Inflammatory macrophage treated with lipopolysaccharide for 4 hours (primary cell): ENCODE measurements at regions not wholly inside any gene's neighbourhood (a gene's known extent, or its start where the extent isn't known, plus 50 kb on each side); places are given as distances from the start of the nearest gene placed in this dataset.

Experiments used
- DNase-seq: peaks from one replicate; pipeline ENCODE4 v3.0.0-alpha.2; 2020

DNA sequence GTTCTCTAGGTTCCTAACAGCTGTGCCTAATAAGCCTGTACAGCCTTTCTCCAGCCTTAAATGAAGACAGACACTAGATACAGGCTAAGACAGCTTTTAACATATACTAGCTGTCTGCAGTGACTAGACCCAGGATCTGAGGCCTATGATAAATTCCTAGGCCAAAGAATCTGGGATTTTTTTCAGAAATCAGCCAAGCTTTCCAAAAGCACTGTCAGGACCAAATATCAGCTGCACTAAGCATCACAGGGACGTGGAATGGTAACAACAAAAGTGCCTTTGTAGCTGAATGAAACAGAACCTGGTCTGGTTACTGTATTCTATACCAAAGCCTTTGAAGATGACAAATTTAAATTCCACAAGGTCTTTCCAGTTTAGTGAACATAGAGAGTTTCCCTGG is 77.9 kb upstream of the DOCK9 start:
- no peak for DNase-seq

DNA sequence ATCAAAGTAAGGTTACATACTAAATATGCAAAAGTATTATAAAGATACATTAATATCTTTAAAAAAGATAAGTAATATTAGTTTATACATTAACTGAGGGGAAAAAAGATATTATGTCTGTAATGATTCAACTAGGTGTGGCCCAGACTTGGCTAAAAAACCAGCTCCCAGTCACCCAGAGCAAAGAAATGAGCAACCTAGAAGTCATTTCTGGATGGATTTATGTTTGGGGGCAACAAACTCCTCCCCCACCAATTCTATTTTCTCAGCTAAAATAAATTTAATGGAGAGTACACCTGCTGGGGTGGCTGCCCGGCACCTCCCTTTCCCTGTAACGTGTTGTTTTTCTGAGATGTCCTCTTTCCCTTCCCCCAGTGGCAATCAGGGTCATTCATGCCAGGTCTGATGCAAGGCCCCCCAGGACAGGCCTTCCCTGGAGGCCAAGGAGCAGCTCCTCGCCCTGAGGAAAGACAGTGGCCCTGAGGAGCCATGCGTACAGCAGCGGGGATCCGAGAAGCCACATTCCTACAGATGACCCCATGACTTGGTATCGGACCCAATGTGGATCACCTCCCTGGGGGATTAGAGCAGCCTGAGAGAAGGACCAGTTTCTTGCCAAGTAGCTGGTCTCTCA is 78.6 kb upstream of the DOCK9 start:
- no peak for DNase-seq

DNA sequence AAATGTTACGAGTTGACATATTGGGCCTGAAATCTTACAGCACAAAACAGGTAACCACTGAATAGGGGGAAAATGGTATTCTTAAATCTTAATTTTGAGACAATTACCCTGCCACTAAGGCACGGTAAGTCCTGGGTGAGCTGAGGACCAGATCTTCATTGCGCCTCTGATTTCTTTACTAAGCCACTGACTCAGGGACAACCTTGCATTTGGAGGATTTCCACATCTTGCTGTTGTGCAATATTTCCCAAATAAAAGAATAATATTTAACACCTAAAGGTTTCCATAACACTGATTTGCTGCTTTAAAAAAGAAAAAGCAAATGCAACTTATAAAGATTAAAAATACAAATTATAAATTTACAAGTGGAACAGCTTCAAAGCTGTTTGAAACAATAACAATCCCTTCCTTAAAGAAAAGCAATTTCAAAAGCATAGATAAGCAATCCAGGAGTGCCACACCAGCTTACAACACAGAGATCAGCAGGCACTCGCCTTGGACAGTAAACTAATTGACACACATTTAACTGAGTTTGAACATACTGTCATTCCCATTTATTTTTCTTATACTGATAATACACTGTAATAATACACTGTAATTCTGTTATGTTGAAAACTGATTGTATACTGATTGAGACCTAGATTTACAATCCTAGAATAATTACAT is 79.6 kb upstream of the DOCK9 start:
- no peak for DNase-seq

DNA sequence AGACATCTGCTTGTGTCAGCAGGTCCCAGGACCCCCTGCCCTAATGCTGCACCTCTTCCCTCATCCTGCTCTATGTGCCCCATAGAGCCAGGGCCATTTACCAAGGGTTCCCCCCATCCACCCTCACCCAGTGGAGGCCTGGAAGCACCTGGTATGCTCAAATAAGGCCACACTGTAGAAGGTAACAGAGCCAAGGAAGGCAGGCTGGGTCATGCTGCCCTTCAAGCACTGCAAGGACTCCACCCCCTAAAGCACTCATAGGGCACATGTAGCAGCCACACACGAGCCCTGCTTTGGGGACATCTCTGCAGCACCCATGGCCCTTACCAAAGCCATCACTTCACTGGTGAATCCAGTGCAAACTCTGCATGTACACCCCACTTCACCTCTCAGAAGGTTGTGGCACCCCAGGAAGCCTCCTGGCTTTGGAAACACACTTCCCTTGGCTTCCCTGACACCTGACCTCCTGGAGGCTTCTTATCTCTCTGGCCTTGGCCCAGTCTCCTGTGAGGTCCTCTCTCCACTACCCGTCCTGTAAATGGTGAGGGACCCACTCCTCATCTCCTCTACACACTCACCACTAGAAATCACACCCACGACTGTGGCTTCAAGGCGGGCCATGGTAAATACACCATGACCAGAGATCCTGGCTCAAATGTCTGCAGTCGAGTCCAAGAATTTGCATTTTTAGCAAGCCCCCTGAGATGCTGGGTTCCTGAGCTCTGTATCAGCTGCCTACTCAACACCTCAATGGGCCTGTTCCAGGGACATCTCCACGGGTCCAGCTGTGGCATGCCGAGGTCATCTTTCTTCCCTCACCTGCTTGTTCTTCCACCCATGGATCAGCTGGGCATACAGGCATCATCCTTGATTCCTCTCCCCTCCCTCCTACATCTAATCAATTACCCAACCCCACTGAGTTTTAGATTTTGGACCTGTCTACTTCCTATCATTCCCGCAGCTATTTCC is 80.9 kb upstream of the DOCK9 start:
- no peak for DNase-seq

DNA sequence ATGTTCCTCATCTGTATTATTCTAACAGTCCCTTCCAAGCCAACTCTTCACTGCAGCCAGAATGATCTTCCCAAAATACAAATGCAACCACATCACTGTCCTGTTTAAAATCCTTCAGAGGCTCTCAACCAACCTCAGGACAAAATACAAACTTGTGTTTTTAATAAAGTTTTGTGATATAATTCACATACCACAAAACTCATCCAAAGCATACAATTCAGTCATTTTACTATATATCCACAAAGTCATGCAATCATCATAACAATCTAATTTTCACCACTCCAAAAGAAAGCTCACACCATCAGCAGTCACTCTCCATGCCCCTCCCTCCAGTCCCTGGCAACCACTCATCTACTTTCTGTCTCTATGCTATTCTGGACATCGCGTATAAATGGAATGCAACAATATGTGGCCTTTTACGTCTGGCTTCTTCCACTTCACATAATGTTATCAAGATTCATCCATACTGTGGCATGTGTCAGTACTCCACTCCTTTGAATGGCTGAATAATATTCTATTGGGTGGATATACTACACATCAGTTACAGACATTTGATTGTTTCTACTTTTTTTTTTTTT is 81.7 kb upstream of the DOCK9 start:
- DNase-seq, result no peak

DNA sequence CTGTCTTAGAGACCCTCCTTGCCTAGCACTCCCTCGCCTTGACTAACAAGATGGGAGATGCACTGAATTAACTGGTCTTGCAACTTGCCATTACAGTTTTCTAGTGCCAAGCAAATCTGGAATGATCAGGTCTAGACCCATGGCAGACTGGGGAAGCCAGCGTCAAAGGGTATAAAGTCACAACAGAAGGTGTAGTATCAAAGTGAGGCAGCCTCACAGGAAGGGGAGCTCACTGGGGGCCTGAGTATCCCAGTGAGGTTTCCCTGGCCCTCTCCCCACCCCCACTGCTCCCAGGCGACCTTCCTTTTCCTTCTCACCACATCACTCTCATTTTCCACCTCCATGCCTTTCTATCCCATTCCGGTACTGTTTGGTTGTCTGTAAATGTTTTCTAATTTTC is 83.5 kb upstream of the DOCK9 start:
- no peak for DNase-seq

DNA sequence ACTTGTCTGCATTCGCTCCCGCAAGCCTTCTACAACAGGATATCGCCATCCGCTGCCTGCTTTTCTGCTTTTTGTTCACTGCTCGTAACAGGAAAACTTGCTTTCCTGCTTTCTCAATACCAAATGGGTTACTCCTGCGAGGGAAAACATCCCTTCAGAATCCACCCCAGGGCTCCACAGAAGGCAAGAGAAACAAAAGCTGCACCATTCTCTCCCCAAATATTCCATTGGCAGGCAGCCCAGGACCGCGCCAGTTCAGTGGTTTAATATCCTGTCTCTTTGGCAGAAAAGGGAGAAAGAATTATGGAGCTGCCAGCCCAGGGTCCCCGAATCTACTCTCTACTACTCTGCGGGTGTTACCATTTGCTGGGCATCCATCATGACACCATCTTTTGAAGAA is 84.7 kb upstream of the DOCK9 start:
- no peak for DNase-seq

DNA sequence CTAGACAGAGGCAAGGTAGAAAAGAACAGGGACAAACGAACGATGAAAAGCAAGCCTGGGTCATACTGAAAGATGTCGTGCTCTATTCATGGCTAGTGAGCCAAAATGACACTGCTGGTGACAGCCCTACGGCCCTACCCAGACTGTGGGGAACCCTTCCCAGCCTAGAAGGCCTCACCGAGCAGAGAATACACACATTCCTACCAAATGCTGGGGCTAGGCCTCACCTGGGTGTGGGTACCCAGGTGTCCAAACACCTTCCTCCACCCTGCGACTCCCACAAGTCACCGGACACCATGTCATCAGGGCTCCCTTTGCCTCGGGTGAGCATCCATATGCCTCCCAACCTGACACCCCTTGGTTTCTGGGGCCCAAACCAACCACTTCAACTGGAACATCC is 85.3 kb upstream of the DOCK9 start:
- DNase-seq, result no peak

DNA sequence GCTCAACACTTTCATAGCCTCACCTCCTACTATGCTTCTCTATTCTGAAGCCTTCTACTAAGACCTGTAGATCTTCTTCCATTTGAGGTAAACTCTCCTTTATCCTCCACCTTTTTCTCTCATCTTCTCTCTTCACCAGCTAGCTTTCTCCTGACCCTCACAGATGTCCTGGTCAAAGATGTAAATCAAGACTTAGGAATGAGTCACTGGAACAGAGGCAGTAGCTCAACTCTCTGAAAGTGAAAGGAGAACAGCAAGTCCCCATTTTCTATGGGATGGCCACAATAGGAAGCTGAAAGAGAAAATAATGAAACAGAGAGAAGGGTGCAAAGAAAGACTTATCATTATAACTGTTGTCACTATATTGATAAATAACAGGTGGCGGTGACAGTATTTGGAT is 86.1 kb upstream of the DOCK9 start:
- DNase-seq, result peak; percentile 63

DNA sequence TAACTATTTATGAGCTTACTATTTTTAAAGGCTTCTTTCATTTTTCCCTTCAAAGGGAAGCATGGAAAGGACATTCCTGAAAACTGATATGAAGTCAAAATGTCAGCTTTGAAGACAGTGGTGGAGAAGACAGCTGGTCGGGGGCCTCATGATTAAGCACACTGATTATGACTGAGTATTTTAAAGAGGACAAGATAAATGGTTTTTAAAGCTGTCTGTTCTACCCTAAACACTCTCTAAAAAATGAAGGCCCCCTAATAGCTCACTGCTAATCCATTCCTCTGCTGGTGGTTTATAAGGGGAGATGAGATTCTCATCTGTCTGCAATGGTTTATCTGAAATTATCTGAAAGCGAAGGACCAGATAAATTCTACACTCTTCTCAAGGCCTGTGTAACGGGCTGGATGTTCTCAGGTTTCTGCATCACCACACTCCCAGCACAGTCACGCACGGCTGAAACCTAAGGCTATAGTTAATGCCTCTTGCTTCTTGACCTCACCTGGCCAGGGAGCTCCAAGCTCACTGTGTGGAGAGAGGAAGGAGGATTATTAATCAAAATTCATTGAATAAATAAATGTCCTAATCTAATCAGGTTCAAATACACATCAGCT is 86.9 kb upstream of the DOCK9 start:
- no peak for DNase-seq

DNA sequence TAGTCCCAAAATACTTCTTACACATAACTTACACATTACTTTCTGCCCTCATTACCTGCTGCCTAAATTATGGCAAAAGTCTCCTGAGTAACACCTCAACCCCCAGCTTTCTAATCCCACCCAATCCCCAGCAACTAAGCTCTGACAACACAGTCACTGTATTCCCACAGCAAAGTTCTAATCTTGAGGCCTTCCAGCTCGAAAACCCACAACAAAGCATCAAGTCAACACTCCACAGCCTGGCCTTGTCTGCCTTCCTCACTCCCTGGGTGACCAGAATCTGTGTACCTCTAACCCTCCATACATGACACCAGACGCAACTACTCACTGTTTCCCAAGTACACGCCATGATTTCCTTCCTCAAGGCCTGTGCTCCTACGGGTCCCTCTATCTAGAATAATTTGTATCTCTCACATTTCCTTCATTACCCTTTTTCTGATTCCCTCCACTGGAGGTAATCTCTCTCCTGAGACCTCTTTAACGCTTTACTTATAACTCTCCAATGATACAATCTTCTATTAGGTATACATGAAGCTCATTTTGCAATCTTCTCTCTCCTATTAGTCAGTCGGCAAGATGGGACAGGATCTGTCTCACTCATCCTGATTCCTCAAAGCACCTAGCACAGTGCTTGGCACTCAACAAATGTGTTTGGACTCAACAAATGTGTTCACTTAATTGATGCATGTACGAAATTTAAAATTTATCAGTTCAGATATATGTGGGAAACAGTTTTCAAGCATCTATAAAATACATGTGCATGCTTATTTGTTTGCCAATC is 87.6 kb upstream of the DOCK9 start:
- no peak for DNase-seq

DNA sequence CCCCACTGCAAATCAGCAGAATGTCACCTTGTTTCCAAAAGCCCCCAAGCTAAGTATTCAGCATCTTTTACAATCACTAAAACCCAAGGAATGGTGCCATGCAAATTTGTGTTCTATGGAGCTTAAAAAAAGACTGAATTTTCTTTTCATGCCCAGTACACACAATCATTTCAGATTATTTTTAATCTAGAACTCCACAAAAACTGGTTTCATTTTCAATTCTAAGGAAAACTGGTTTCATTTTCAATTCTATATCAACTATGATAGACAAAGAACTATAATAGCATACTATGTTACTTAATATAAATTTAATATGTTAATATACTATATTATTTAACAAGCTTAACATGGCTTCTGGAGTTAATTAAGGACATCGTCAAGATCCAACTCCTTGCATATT is 88.4 kb upstream of the DOCK9 start:
- no peak for DNase-seq

DNA sequence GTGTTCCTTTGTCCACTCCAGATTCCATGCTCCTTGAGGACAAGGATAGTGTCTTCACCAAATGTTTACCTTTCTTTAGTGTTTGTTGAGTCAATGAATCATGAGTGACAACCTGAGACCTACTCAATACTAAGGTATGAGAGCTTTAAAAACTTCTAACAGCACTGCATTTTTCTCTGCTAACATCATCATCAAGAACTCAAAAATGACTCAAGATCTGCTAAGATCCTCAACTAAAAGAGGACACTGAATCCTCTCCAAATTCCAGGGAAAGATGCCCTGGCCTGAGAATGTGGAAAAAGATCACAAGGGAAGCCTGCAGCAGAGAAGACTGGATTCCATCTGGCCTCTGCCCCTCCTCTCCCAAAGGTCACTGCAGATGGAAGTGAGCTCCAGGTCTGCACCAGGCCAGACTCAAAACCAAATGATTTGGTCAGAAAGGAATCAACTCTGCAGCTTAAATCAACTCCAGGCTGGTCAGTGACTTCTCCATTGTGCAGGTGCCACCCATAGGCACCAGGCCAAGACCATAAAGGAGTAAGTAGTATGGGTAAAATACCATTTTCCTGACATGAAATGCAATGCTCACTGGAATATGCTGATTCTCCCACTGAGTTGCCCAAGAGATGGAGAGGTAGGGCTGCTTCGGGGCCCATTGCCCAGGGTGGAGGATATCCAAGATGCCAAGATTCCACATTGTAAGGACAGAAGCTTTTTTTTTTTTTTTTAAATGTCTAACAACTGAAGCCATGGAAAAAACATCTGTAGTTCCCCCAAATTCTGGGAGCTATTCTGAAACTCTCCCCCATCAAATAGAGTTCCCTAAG is 89.5 kb upstream of the DOCK9 start:
- no peak for DNase-seq

DNA sequence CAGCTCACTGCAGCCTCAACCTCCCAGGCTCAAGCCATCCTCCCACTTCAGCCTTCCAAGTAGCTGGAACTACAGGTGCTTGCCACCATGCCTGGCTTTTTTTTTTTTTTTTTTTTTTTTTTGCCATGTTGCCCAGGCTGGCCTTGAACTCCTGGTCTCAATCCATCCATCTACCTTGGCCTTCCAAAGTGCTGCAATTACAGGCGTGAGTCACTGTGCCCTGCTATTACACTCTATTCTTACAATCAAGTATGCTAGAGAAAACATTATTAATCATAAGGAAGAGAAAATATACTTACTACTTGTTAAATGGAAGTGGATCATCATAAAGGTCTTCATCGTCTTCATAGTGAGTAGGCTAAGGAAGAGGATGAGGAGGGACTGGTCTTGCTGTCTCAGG is 93.3 kb upstream of the DOCK9 start:
- DNase-seq, result no peak

DNA sequence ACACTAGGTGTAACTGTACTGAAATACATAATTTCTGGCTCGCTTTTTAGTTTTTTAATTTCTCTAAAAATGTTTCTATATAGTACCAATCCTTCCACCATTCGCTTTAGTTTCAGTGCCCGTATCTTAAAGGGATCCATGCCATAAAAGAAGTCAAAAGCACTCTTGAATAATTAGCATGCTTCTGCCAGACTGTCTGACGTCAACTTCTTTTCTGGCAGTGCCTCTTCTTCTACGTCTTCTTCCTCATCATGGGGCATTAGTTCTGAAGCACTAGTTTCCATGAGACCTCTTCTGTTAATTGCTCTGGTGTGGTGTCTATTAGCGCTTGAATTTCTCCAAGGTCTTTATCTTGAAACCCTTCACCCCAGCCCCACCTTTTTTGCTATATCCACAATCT is 93.8 kb upstream of the DOCK9 start:
- no peak for DNase-seq

DNA sequence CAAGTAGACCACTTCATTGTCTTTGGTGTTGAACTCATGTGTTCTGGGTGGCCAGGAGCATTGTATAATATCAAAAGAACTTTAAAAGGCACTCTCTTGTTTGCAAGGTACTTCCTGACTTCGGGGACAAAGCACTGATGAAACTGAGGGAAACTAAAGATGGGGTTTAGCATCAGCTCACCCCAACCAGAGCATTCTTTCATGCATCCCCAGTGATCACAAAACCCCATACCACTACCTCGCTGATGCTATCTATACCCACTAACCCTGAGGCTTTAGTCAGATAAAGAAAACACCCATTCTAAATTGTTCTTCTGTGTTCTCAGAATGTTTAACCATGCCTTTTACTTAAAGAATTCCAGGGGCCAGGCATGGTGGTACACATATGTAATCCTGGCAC is 94.5 kb upstream of the DOCK9 start:
- DNase-seq, result no peak

DNA sequence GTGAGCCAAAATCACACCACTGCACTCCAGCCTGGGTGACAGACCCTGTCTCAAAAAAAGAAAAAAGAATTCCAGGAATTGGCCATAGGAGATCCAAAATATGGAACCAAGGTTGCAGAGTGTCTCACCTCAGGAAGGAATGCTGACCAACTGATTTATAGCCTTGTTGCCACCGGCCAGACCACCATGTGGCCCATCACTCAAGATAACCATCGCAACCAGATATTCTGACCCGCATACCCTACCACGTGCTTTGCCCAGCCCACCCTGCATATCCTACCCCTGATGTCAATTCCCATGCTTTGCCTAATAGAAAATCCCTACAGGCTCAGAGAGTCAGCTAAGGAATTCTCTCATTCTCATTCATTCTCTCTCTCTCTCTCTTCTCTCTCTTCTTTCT is 95.1 kb upstream of the DOCK9 start:
- no peak for DNase-seq

DNA sequence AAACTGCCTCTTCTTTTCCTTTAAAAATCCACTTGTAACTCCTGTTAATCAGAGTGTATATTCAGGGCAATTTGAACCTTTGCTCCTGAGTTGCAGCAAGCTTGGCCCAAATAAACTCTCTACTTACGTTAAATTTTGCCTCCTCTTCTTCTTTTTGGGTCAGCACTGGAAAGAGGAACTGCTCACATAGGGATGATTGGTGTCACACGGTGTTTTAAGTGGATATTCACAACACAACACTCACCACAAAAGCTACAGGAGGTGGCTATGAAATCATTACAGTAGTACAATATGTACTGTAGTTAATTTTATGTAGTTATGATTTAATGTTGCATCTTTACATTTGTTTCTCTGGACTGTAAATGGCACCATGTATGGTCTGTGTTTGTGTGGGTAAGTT is 96.8 kb upstream of the DOCK9 start:
- DNase-seq, result no peak

DNA sequence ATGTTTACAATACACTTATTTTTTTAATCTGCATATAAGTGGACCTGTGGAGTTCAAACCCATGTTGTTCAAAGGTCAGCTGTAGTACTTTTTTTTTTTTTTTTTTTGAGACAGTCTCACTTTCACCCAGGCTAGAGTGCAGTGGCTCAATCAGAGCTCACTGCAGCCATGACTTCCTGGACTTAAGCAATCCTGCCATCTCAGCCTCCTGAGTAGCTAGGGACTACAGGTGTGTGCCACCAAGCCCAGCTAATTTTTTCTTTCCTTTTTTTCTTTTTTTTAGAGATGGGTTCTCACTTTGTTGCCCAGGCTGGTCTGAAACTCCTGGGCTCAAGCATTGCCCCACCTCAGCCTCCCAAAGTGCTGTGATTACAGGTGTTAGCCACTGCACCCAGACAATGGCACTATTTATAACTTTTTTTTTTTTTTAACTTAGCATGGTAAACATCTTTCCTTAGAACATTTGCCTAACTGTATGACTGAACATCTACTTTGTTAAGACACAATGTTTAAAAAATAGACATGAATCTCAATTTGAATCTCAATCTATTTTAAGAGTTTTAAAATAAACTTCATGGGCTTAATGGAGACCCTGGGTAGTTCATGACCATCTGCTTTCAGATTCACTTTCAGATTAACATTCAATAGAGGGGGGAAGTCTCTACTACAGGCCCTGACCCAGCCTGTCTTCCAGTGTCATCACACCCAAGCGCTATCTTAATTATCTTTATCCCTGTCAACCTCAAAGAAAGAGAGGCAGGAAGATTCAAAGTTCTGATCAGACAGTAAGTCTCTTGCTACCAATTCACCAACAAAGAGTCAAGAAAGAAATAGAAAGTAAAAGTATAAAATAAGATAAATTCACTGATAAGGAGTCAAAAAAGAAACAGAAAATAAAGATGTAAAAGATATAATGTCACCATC is 97.7 kb upstream of the DOCK9 start:
- DNase-seq, result peak; percentile 10
